Upper lobe of left lung (tissue), 4 donors: ENCODE measurements at regions not wholly inside any gene's neighbourhood (a gene's known extent, or its start where the extent isn't known, plus 50 kb on each side); places are given as distances from the start of the nearest gene placed in this dataset.

Source experiments
- POLR2AphosphoS5 ChIP-seq, 2 donors: sonication (generic); formaldehyde crosslinking; IDR thresholded peaks; one replicate each; pipeline ENCODE4 v1.5.1; 2017; ENCODE audit warnings: antibody characterized with exemption in 2 of 2
- TF ChIP-seq, protein P1 (sequence below), 6 experiments: fragments of 450-650 bp in 4 of 6; fragments of 200-600 bp in 2 of 6; sonication (generic) in 2 of 6; IDR thresholded peaks; one replicate each; pipeline ENCODE4 v1.5.1; 2016 to 2019; ENCODE audit warnings: antibody characterized with exemption in 6 of 6

DNA sequence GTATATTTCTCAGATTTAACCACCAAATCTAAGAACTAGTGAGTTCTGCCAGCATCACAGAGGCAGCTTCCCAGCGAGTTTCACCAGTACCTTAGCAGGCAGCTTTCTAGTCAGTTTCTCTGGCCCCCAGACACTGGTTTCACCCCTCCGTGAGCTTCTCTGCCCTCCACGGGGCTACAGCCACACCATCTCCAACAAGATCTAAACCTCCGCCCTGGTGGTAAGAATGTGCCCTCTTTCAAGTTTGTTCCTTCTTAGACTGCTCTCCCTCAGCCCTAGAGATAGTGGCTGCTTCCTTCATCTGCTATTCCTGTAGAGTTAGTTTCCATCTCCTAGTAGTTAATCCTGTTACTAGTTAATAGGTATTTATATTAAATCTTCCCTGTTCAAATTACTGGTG lies 60.5 kb upstream of the TAB3 start:
- TF ChIP-seq POLR2AphosphoS5 (IDR thresholded peaks at IDR 0.05), result no peak
- TF ChIP-seq, protein P1, sequence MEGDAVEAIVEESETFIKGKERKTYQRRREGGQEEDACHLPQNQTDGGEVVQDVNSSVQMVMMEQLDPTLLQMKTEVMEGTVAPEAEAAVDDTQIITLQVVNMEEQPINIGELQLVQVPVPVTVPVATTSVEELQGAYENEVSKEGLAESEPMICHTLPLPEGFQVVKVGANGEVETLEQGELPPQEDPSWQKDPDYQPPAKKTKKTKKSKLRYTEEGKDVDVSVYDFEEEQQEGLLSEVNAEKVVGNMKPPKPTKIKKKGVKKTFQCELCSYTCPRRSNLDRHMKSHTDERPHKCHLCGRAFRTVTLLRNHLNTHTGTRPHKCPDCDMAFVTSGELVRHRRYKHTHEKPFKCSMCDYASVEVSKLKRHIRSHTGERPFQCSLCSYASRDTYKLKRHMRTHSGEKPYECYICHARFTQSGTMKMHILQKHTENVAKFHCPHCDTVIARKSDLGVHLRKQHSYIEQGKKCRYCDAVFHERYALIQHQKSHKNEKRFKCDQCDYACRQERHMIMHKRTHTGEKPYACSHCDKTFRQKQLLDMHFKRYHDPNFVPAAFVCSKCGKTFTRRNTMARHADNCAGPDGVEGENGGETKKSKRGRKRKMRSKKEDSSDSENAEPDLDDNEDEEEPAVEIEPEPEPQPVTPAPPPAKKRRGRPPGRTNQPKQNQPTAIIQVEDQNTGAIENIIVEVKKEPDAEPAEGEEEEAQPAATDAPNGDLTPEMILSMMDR (IDR thresholded peaks at IDR 0.05), result no peak
